Psoas muscle (tissue), 7 donors: ENCODE measurements at regions not wholly inside any gene's neighbourhood (a gene's known extent, or its start where the extent isn't known, plus 50 kb on each side); places are given as distances from the start of the nearest gene placed in this dataset.

Experiments
- ATAC-seq, 4 donors: fragments of 200-7000 bp; cut with Tn5 transposase; one replicate each; pipeline ENCODE4 v1.9.1; 2020; ENCODE audit warnings: moderate library complexity in 3 of 4, mild to moderate bottlenecking in 2 of 4
- DNase-seq, 2 donors: peaks; one replicate each; pipeline ENCODE4 v3.0.0-alpha.2; 2020
- H3K27ac ChIP-seq: fragments of 200-600 bp; one replicate; pipeline ENCODE4 v1.8.0; 2022
- H3K27me3 ChIP-seq, 3 donors: fragments of 200-600 bp in 1 of 3; one replicate each; pipeline versions ENCODE4 v1.6.1 to v1.8.0; 2013 to 2022; ENCODE audit warnings: low read length in 2 of 3, mild to moderate bottlenecking in 2 of 3, moderate library complexity in 1 of 3; ENCODE audit not compliant: insufficient read depth in 3 of 3
- H3K36me3 ChIP-seq, 2 donors: fragments of 200-600 bp in 1 of 2; one replicate each; pipeline versions ENCODE4 v1.6.1 to v1.8.0; 2013 to 2022; ENCODE audit warnings: low read depth in 1 of 2, mild to moderate bottlenecking in 1 of 2, moderate library complexity in 1 of 2; ENCODE audit not compliant: insufficient read depth in 1 of 2
- H3K4me1 ChIP-seq: fragments of 200-600 bp; one replicate; pipeline ENCODE4 v1.8.0; 2022
- H3K4me3 ChIP-seq: fragments of 200-600 bp; one replicate; pipeline ENCODE4 v1.8.0; 2022; ENCODE audit warnings: mild to moderate bottlenecking
- H3K9me3 ChIP-seq: fragments of 200-600 bp; one replicate; pipeline ENCODE4 v1.8.0; 2022
- CTCF ChIP-seq: fragments of 200-600 bp; IDR thresholded peaks from one replicate; pipeline ENCODE4 v1.8.0; 2022; ENCODE audit warnings: antibody characterized with exemption
- whole genome bisulfite sequencing, 3 donors: extraction: QIAGEN DNeasy Blood & Tissue Kit; methylation state at CpG; one replicate each; pipeline versions ENCODE4 v1.1.6 to v1.1.7; 2013; 5-methylcytosine and 5-hydroxymethylcytosine counted together
- intact Hi-C, 2 donors: fragments of 100-400 bp; cut with DNase I; formaldehyde crosslinking; loops; one replicate each; pipeline versions ENCODE4 v1.11.0 to v1.14.2; 2022
- donor health status: healthy with polysubstance abuse.
- donor health status: DM: no; HTN: no; CAD: no; lungs with moderate emphysema.
- donor health status: Bipolar disorder and iron deficiency.
- donor health status: healthy.
- donor health status: DM: yes; HTN: yes; CAD: no.
- donor health status: DM: no; HTN: no; CAD: no.
- donor health status: DM: yes; HTN: yes; CAD: no.

- no peak for TF ChIP-seq CTCF
- intact Hi-C loops: loop anchor here in 1 of 2 donors (10.0 kb wide), 1 partner anchor 64 kb away; no protein-coding TSS in a partner anchor
- no peaks in the 10 kb centered on the region for H3K9me3 ChIP-seq
- H3K27ac ChIP-seq: no peak overlapping the region
- H3K4me1 ChIP-seq: no peaks in the 10 kb centered on the region
- no peaks in the 10 kb centered on the region for H3K27me3 ChIP-seq
- WGBS, 3 donors: 47 to 73% (median 49%) methylated on average over 2 of the region's 2 CpGs
- ATAC-seq (no peak), DNase-seq (no peak)
- H3K4me3 ChIP-seq: no peak overlapping the region
- H3K36me3 ChIP-seq: no peaks in the 10 kb centered on the region
Measured at GRCh38 chr15:47358876-47359275, 358.4 kb upstream of the SEMA6D start.

GRCh38 chr15:47360305-47360704 is 357.0 kb upstream of the SEMA6D start:
- ATAC-seq (no peak), DNase-seq (no peak)
- no peaks in the 10 kb centered on the region for H3K9me3 ChIP-seq
- no peaks in the 10 kb centered on the region for H3K36me3 ChIP-seq
- H3K4me3 ChIP-seq: no peak overlapping the region
- no peak overlapping the region for H3K27ac ChIP-seq
- intact Hi-C loops: no loop called here
- no peaks in the 10 kb centered on the region for H3K4me1 ChIP-seq
- no peaks in the 10 kb centered on the region for H3K27me3 ChIP-seq
- no peak for TF ChIP-seq CTCF

GRCh38 chr15:47362118-47362905 is 355.0 kb upstream of the SEMA6D start:
- WGBS, 3 donors: 67 to 73% (median 72%) methylated on average over 8 of the region's 8 CpGs
- H3K27me3 ChIP-seq: no peaks in the 10 kb centered on the region
- DNase-seq: no peak
- intact Hi-C loops: no loop called here
- H3K36me3 ChIP-seq: no peaks in the 10 kb centered on the region
- H3K9me3 ChIP-seq: no peaks in the 10 kb centered on the region
- no peak overlapping the region for H3K4me3 ChIP-seq
- no peak overlapping the region for H3K27ac ChIP-seq
- no peaks in the 10 kb centered on the region for H3K4me1 ChIP-seq
- no peak for ATAC-seq
- no peak for TF ChIP-seq CTCF

- DNase-seq (no peak), ATAC-seq (no peak)
- no peaks in the 10 kb centered on the region for H3K36me3 ChIP-seq
- H3K27me3 ChIP-seq: no peaks in the 10 kb centered on the region
- no peaks in the 10 kb centered on the region for H3K4me1 ChIP-seq
- no peak overlapping the region for H3K27ac ChIP-seq
- no peaks in the 10 kb centered on the region for H3K9me3 ChIP-seq
- TF ChIP-seq CTCF: no peak
- WGBS, 3 donors: 71 to 82% (median 77%) methylated on average over 5 of the region's 5 CpGs
- no peak overlapping the region for H3K4me3 ChIP-seq
- intact Hi-C loops: no loop called here
Measured at GRCh38 chr15:47363653-47364052, 353.7 kb upstream of the SEMA6D start.
